Naive thymus-derived CD8-positive, alpha-beta T cell (primary cell): ENCODE measurements at regions not wholly inside any gene's neighbourhood (a gene's known extent, or its start where the extent isn't known, plus 50 kb on each side); places are given as distances from the start of the nearest gene placed in this dataset.

Experiments
- ATAC-seq, 2 donors: fragments of 150-1000 bp; cut with Tn5 transposase in 1 of 2; sonication (Bioruptor Pico), chemical (Tn5 transposase) in 1 of 2; 1 replicate in 1 of 2; 2 replicates in 1 of 2; pipeline ENCODE4 v1.10.0; 2021; ENCODE audit warnings: mild to moderate bottlenecking in 2 of 2, moderate library complexity in 2 of 2
- POLR2A ChIA-PET: fragments of 350-600 bp; sonication (Branson Sonifier 250); formaldehyde crosslinking; loops from one replicate; lab custom pipeline; 2021; ENCODE audit warnings: antibody characterized with exemption; lab: Charles Lee
- DNase-seq, 10 donors: peaks; one replicate each; pipeline versions ENCODE4 v3.0.0 to v3.0.0-alpha.2; 2020 to 2022
- H3K27ac Mint-ChIP-seq, 10 donors: one replicate each; pipeline ENCODE4 v1.8.0; 2020 to 2022; ENCODE audit warnings: mild to moderate bottlenecking in 10 of 10, mixed read lengths in 10 of 10, moderate library complexity in 4 of 10, inconsistent platforms in 1 of 10
- H3K27me3 Mint-ChIP-seq, 5 donors: one replicate each; pipeline ENCODE4 v1.8.0; 2021 to 2022; ENCODE audit warnings: mixed read lengths in 5 of 5
- H3K36me3 Mint-ChIP-seq, 3 donors: one replicate each; pipeline ENCODE4 v1.8.0; 2020 to 2022; ENCODE audit warnings: mixed read lengths in 3 of 3, mild to moderate bottlenecking in 2 of 3, inconsistent platforms in 1 of 3
- H3K4me1 Mint-ChIP-seq, 4 donors: one replicate each; pipeline ENCODE4 v1.8.0; 2021 to 2022; ENCODE audit warnings: mixed read lengths in 4 of 4
- H3K4me3 Mint-ChIP-seq, 10 donors: one replicate each; pipeline ENCODE4 v1.8.0; 2020 to 2022; ENCODE audit warnings: mild to moderate bottlenecking in 10 of 10, mixed read lengths in 10 of 10, moderate library complexity in 6 of 10, inconsistent platforms in 1 of 10
- H3K9me3 Mint-ChIP-seq, 9 donors: one replicate each; pipeline ENCODE4 v1.8.0; 2020 to 2022; ENCODE audit warnings: mixed read lengths in 9 of 9, mild to moderate bottlenecking in 3 of 9, inconsistent platforms in 1 of 9, moderate library complexity in 1 of 9

GRCh38 chr1:163652441-163652840 is 330.7 kb downstream of the NUF2 start:
- H3K27me3 Mint-ChIP-seq: no peaks in the 10 kb centered on the region
- H3K4me1 Mint-ChIP-seq: no peaks in the 10 kb centered on the region
- H3K36me3 Mint-ChIP-seq: no peaks in the 10 kb centered on the region
- H3K27ac Mint-ChIP-seq: no peak overlapping the region
- no peak for DNase-seq
- peaks cover 0 to 5% (median 0%) of the 10 kb centered on the region in 9 donors for H3K9me3 Mint-ChIP-seq
- POLR2A ChIA-PET: no interaction called here
- ATAC-seq: no peak
- no peak overlapping the region for H3K4me3 Mint-ChIP-seq

- Mint-ChIP-seq H3K4me3 (no peak overlapping the region), H3K27ac (no peak overlapping the region), H3K9me3 (peaks cover 0 to 4% (median 0%) of the 10 kb centered on the region in 9 donors), H3K36me3 (no peaks in the 10 kb centered on the region), H3K4me1 (no peaks in the 10 kb centered on the region), H3K27me3 (no peaks in the 10 kb centered on the region)
- POLR2A ChIA-PET: no interaction called here
- ATAC-seq: no peak
- no peak for DNase-seq
Observed at GRCh38 chr1:163655565-163655964, 333.8 kb downstream of the NUF2 start.

GRCh38 chr1:163656095-163656759 is 334.5 kb downstream of the NUF2 start:
- no peaks in the 10 kb centered on the region for H3K27me3 Mint-ChIP-seq
- DNase-seq (no peak), ATAC-seq (no peak)
- POLR2A ChIA-PET: no interaction called here
- H3K36me3 Mint-ChIP-seq: no peaks in the 10 kb centered on the region
- H3K4me3 Mint-ChIP-seq: no peak overlapping the region
- H3K27ac Mint-ChIP-seq: no peak overlapping the region
- H3K9me3 Mint-ChIP-seq: peaks cover 0 to 4% (median 0%) of the 10 kb centered on the region in 9 donors
- no peaks in the 10 kb centered on the region for H3K4me1 Mint-ChIP-seq

- POLR2A ChIA-PET: no interaction called here
- peaks cover 0 to 4% (median 0%) of the 10 kb centered on the region in 9 donors for H3K9me3 Mint-ChIP-seq
- no peaks in the 10 kb centered on the region for H3K4me1 Mint-ChIP-seq
- H3K27me3 Mint-ChIP-seq: no peaks in the 10 kb centered on the region
- no peak overlapping the region for H3K27ac Mint-ChIP-seq
- ATAC-seq: no peak
- DNase-seq: no peak
- H3K36me3 Mint-ChIP-seq: no peaks in the 10 kb centered on the region
- no peak overlapping the region for H3K4me3 Mint-ChIP-seq
Observed at GRCh38 chr1:163657719-163658118, 336.0 kb downstream of the NUF2 start.

GRCh38 chr1:163661391-163661790 is 339.6 kb downstream of the NUF2 start:
- POLR2A ChIA-PET: no interaction called here
- H3K36me3 Mint-ChIP-seq: no peaks in the 10 kb centered on the region
- DNase-seq (no peak), ATAC-seq (no peak)
- H3K4me3 Mint-ChIP-seq: no peak overlapping the region
- H3K4me1 Mint-ChIP-seq: no peaks in the 10 kb centered on the region
- peaks cover 0 to 4% (median 0%) of the 10 kb centered on the region in 9 donors for H3K9me3 Mint-ChIP-seq
- H3K27ac Mint-ChIP-seq: no peak overlapping the region
- no peaks in the 10 kb centered on the region for H3K27me3 Mint-ChIP-seq

- no peaks in the 10 kb centered on the region for H3K4me1 Mint-ChIP-seq
- H3K36me3 Mint-ChIP-seq: no peaks in the 10 kb centered on the region
- H3K9me3 Mint-ChIP-seq: peaks cover 0 to 5% (median 0%) of the 10 kb centered on the region in 9 donors
- no peak overlapping the region for H3K27ac Mint-ChIP-seq
- POLR2A ChIA-PET: no interaction called here
- H3K4me3 Mint-ChIP-seq: no peak overlapping the region
- ATAC-seq (no peak), DNase-seq (no peak)
- H3K27me3 Mint-ChIP-seq: no peaks in the 10 kb centered on the region
Observed at GRCh38 chr1:163664671-163665335, 343.0 kb downstream of the NUF2 start.

GRCh38 chr1:163668472-163668871 is 346.7 kb downstream of the NUF2 start:
- Mint-ChIP-seq H3K27ac (no peak overlapping the region), H3K36me3 (no peaks in the 10 kb centered on the region), H3K9me3 (peaks cover 0 to 16% (median 2%) of the 10 kb centered on the region in 9 donors), H3K4me1 (no peaks in the 10 kb centered on the region), H3K4me3 (no peak overlapping the region), H3K27me3 (no peaks in the 10 kb centered on the region)
- DNase-seq: no peak
- no peak for ATAC-seq
- POLR2A ChIA-PET: no interaction called here

- Mint-ChIP-seq H3K27me3 (no peaks in the 10 kb centered on the region), H3K9me3 (peaks cover 0 to 16% (median 4%) of the 10 kb centered on the region in 9 donors), H3K36me3 (no peaks in the 10 kb centered on the region), H3K27ac (no peak overlapping the region), H3K4me3 (no peak overlapping the region), H3K4me1 (no peaks in the 10 kb centered on the region)
- POLR2A ChIA-PET: no interaction called here
- ATAC-seq: no peak
- no peak for DNase-seq
Observed at GRCh38 chr1:163670989-163671757, 349.4 kb downstream of the NUF2 start.

GRCh38 chr1:163672976-163673758 is 351.4 kb downstream of the NUF2 start:
- POLR2A ChIA-PET: no interaction called here
- H3K36me3 Mint-ChIP-seq: no peaks in the 10 kb centered on the region
- no peak overlapping the region for H3K27ac Mint-ChIP-seq
- ATAC-seq: no peak
- peaks cover 0 to 3% (median 0%) of the 10 kb centered on the region in 5 donors for H3K27me3 Mint-ChIP-seq
- H3K4me1 Mint-ChIP-seq: no peaks in the 10 kb centered on the region
- no peak overlapping the region for H3K4me3 Mint-ChIP-seq
- DNase-seq: no peak
- peaks cover 0 to 16% (median 2%) of the 10 kb centered on the region in 9 donors for H3K9me3 Mint-ChIP-seq

- POLR2A ChIA-PET: no interaction called here
- ATAC-seq (no peak), DNase-seq (no peak)
- H3K4me1 Mint-ChIP-seq: no peaks in the 10 kb centered on the region
- H3K4me3 Mint-ChIP-seq: no peak overlapping the region
- no peaks in the 10 kb centered on the region for H3K36me3 Mint-ChIP-seq
- H3K27me3 Mint-ChIP-seq: peaks cover 0 to 3% (median 0%) of the 10 kb centered on the region in 5 donors
- no peak overlapping the region for H3K27ac Mint-ChIP-seq
- H3K9me3 Mint-ChIP-seq: peaks cover 0 to 20% (median 3%) of the 10 kb centered on the region in 9 donors
Observed at GRCh38 chr1:163673759-163674151, 352.0 kb downstream of the NUF2 start.

- Mint-ChIP-seq H3K4me1 (no peaks in the 10 kb centered on the region), H3K4me3 (no peak overlapping the region), H3K27ac (no peak overlapping the region), H3K9me3 (peaks cover 0 to 25% (median 4%) of the 10 kb centered on the region in 9 donors), H3K27me3 (peaks cover 0 to 3% (median 0%) of the 10 kb centered on the region in 5 donors), H3K36me3 (no peaks in the 10 kb centered on the region)
- ATAC-seq (no peak), DNase-seq (no peak)
- POLR2A ChIA-PET: no interaction called here
Observed at GRCh38 chr1:163674236-163674635, 352.5 kb downstream of the NUF2 start.

GRCh38 chr1:163684785-163685184 is 363.0 kb downstream of the NUF2 start:
- H3K4me1 Mint-ChIP-seq: no peaks in the 10 kb centered on the region
- DNase-seq (no peak), ATAC-seq (no peak)
- no peaks in the 10 kb centered on the region for H3K27me3 Mint-ChIP-seq
- POLR2A ChIA-PET: no interaction called here
- no peak overlapping the region for H3K4me3 Mint-ChIP-seq
- H3K27ac Mint-ChIP-seq: no peak overlapping the region
- H3K9me3 Mint-ChIP-seq: peaks cover 0 to 28% (median 10%) of the 10 kb centered on the region in 9 donors
- no peaks in the 10 kb centered on the region for H3K36me3 Mint-ChIP-seq
